ENCODE measurements at regions not wholly inside any gene's neighbourhood (a gene's known extent, or its start where the extent isn't known, plus 50 kb on each side); places are given as distances from the start of the nearest gene placed in this dataset.

DNA sequence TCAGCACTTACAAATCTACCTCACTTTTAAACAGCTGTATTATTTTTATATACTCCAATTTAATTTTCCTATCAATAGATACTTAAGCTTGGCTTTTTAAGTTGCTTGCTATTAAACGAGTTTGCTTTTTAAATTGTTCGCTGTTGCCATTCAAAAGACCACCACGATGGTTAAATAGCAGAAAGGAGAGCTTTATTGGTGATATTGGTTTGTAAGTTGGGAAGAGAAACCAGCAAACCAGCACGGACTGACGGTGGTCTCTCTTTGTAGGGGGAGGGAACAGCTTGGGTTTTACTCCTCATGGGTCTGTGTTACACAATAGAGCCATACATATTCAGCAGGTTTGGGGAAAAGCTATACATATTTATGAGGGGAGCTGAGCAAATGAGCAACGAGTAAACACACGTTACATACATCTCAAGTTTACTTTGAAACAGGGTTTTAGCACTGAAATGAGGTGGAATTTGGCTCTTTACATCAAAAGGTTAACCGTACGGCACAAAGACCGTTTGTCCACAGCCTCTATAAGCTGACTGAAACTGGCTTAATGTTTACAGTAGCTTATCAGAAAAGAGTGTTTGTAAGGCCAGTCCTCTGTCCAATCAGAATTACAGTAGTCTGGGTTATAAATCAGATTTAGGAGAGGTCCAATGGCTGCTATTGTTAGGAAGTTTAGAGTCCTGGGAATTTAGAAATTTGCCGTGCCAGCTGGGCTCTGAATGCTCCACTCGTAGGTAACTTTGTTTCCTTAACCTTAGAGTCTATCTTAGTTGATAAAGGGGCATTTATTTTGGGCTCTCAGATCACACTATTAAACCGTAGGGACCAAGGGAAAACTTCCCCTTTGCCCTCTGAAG, 69.7 kb upstream of the DHRS4 start:
- no peak overlapping the region for H3K9ac ChIP-seq (ENCODE audit: low read length)
- intact Hi-C loops (cut with micrococcal nuclease): no loop called here
- POLR2A ChIA-PET: no interaction called here

More for the DNA sequence above, 69.7 kb upstream of the DHRS4 start:
- H3K9me3 ChIP-seq (ENCODE audit: control extremely low read depth in 1 of 3, control insufficient read depth in 2 of 3, insufficient read depth in 1 of 3, low read length in 2 of 3): no peaks in the 10 kb centered on the region
- no peak overlapping the region for H3K4me3 ChIP-seq (ENCODE audit: control extremely low read depth in 1 of 5, extremely low read depth in 1 of 5, insufficient read depth in 1 of 5, low read depth in 2 of 5, low read length in 4 of 5)
- DNase-seq (no peak), ATAC-seq (ENCODE audit: low read depth) (no peak)
- H3K27me3 ChIP-seq (replicated peaks in 1 of 4; ENCODE audit: control extremely low read depth in 1 of 4, control insufficient read depth in 3 of 4, insufficient read depth in 4 of 4, low read length in 3 of 4): peaks cover 0 to 4% (median 2%) of the 10 kb centered on the region in 4 experiments
- H3K36me3 ChIP-seq (replicated peaks in 1 of 2; ENCODE audit: control extremely low read depth in 1 of 2, control insufficient read depth in 1 of 2, extremely low read depth in 1 of 2, insufficient read depth in 2 of 2, low read length in 1 of 2): no peaks in the 10 kb centered on the region
- no peaks in the 10 kb centered on the region for H3K4me1 ChIP-seq (ENCODE audit: control insufficient read depth in 2 of 2, insufficient read depth in 2 of 2, low read length in 2 of 2)
- Mint-ChIP-seq H3K4me3 (no peak overlapping the region), H3K27me3 (peaks cover 29% of the 10 kb centered on the region), H3K27ac (no peak overlapping the region), H3K4me1 (peaks cover 3% of the 10 kb centered on the region), H3K9me3 (ENCODE audit: insufficient read depth) (peaks cover 3% of the 10 kb centered on the region)
- CTCF ChIA-PET: no interaction called here
- no peaks in the 10 kb centered on the region for H4K20me1 ChIP-seq (ENCODE audit: control insufficient read depth, insufficient read depth, low read length, poor library complexity, severe bottlenecking)
- no peak for TF ChIP-seq CTCF (IDR thresholded peaks at IDR 0.05)
- no peak for TF ChIP-seq EZH2 (IDR thresholded peaks at IDR 0.05; ENCODE audit: borderline replicate concordance, insufficient read depth, low read depth, low read length, poor library complexity, severe bottlenecking)
- H3K79me2 ChIP-seq (ENCODE audit: control insufficient read depth, insufficient read depth, low read length): no peaks in the 10 kb centered on the region
- no peak overlapping the region for H3K4me2 ChIP-seq (replicated peaks; ENCODE audit: low read depth, low read length, poor library complexity, severe bottlenecking)
- 90% methylated on average over 4 of the region's 13 CpGs for WGBS (ENCODE audit: insufficient coverage)
- no peak overlapping the region for H2AFZ ChIP-seq (ENCODE audit: insufficient read depth, low read depth, low read length, poor library complexity, severe bottlenecking)
- no peak overlapping the region for H3K27ac ChIP-seq (ENCODE audit: low read length in 2 of 2)

Data from B cell (primary cell).